K562 (cell line): ENCODE measurements at regions not wholly inside any gene's neighbourhood (a gene's known extent, or its start where the extent isn't known, plus 50 kb on each side); places are given as distances from the start of the nearest gene placed in this dataset.

Source experiments
- ATAC-seq: fragments of 200-7000 bp; cut with Tn5 transposase; 3 replicates; pipeline ENCODE4 v1.9.1; 2020; ENCODE audit warnings: moderate library complexity
- BruUV-seq: library from RNA; stranded (reverse); fragments of 400-500 nt; replicated peaks from 2 replicates; lab custom pipeline; 2021; lab: Mats Ljungman, UMichigan
- CTCF ChIA-PET: fragments of 300-600 bp; formaldehyde crosslinking; extraction: SDS; loops from one replicate; lab custom pipeline; 2021; ENCODE audit warnings: low intra/inter-chr PET ratio; lab: Yijun Ruan, JAX
- POLR2A ChIA-PET: fragments of 300-600, 350-650 bp; sonication (Branson Sonifier 250); formaldehyde crosslinking; extraction: SDS; loops from one replicate; lab custom pipeline; 2021; ENCODE audit warnings: antibody characterized with exemption, inconsistent platforms; lab: Yijun Ruan, JAX
- DNase-seq, 4 experiments: peaks; one replicate each; pipeline versions ENCODE4 v3.0.0 to v3.0.0-alpha.2; 2011 to 2018; ENCODE audit warnings: low spot score in 3 of 4, mixed read lengths in 3 of 4; ENCODE audit errors: extremely low read depth in 1 of 4
- FAIRE-seq: peaks from 2 replicates; lab custom pipeline; 2011; peaks lifted over from hg19 to GRCh38; lab: Jason Lieb, UNC
- H2AFZ ChIP-seq: 2 replicates; pipeline ENCODE4 v1.6.0; 2011; ENCODE audit warnings: low read depth, low read length, control low read depth, inconsistent platforms
- H3K27ac ChIP-seq: fragments of 200-600 bp; 3 replicates; pipeline ENCODE4 v1.8.0; 2011; ENCODE audit warnings: low read depth, mild to moderate bottlenecking, control low read depth, inconsistent platforms, low read length, moderate library complexity, mixed read lengths; ENCODE audit errors: extremely low read depth
- H3K27me3 ChIP-seq, 2 experiments: fragments of 300-600 bp in 1 of 2; 2 replicates in 1 of 2; 3 replicates in 1 of 2; pipeline versions ENCODE4 v1.6.0 to v1.8.0; 2011; ENCODE audit warnings: inconsistent platforms in 2 of 2, low read length in 2 of 2, mild to moderate bottlenecking in 1 of 2, mixed read lengths in 1 of 2, moderate library complexity in 1 of 2; ENCODE audit not compliant: control insufficient read depth in 2 of 2, insufficient read depth in 2 of 2
- H3K36me3 ChIP-seq: fragments of 300-600 bp; 3 replicates; pipeline ENCODE4 v1.8.0; 2011; ENCODE audit warnings: mild to moderate bottlenecking, low read length, inconsistent platforms; ENCODE audit not compliant: control insufficient read depth, insufficient read depth
- H3K4me1 ChIP-seq, 2 experiments: fragments of 200-600 bp in 1 of 2; replicated peaks in 1 of 2; 2 replicates in 1 of 2; 3 replicates in 1 of 2; pipeline versions ENCODE4 v1.5.1 to v1.8.0; 2011; ENCODE audit warnings: inconsistent platforms in 2 of 2, low read length in 2 of 2, mild to moderate bottlenecking in 1 of 2, mixed read lengths in 1 of 2, moderate library complexity in 1 of 2; ENCODE audit not compliant: control insufficient read depth in 2 of 2, insufficient read depth in 2 of 2
- H3K4me2 ChIP-seq: 2 replicates; pipeline ENCODE4 v1.6.1; 2011; ENCODE audit warnings: low read length, control low read depth, inconsistent platforms, mixed read lengths; ENCODE audit not compliant: insufficient read depth
- H3K4me3 ChIP-seq: fragments of 200-600 bp; sonication (generic), shearing (Covaris generic); 2 replicates; pipeline ENCODE4 v1.5.1; 2016; ENCODE audit warnings: control low read depth, inconsistent platforms
- H3K79me2 ChIP-seq: fragments of 200-600 bp; 3 replicates; pipeline ENCODE4 v1.8.0; 2011; ENCODE audit warnings: low read length, inconsistent platforms; ENCODE audit not compliant: control insufficient read depth, insufficient read depth
- H3K9ac ChIP-seq, 2 experiments: 2 replicates each; pipeline versions ENCODE4 v1.6.0 to v1.6.1; 2011; ENCODE audit warnings: low read depth in 2 of 2, low read length in 2 of 2, control low read depth in 1 of 2, inconsistent platforms in 1 of 2, mild to moderate bottlenecking in 1 of 2, mixed read lengths in 1 of 2; ENCODE audit not compliant: insufficient read depth in 1 of 2
- H3K9me1 ChIP-seq: one replicate; pipeline ENCODE4 v1.6.0; 2011; ENCODE audit warnings: inconsistent platforms, mild to moderate bottlenecking, low read length, moderate library complexity; ENCODE audit not compliant: control insufficient read depth, insufficient read depth
- H3K9me3 ChIP-seq: replicated peaks from 2 replicates; pipeline ENCODE4 v1.5.1; 2011; ENCODE audit warnings: low read depth, low read length, inconsistent platforms; ENCODE audit not compliant: control insufficient read depth, insufficient read depth
- H4K20me1 ChIP-seq: replicated peaks from 2 replicates; pipeline ENCODE4 v1.6.1; 2011; ENCODE audit warnings: low read length, inconsistent platforms, mixed read lengths; ENCODE audit not compliant: control insufficient read depth, insufficient read depth
- CC2D1A ChIP-seq: fragments of 450-650 bp; IDR thresholded peaks from 2 replicates; pipeline ENCODE4 v1.6.1; 2017; ENCODE audit warnings: mild to moderate bottlenecking
- CEBPG ChIP-seq, 3 experiments: fragments of 200-800 bp in 1 of 3; sonication (Bioruptor generic) in 1 of 3; sonication (generic) in 1 of 3; formaldehyde crosslinking in 1 of 3; IDR thresholded peaks in 2 of 3; conservative IDR thresholded peaks in 1 of 3; 2 replicates each; pipeline versions ENCODE4 v1.6.1 to v1.8.0; 2016 to 2022; ENCODE audit warnings: missing compliant biosample characterization in 2 of 3, missing genetic modification characterization in 2 of 3, mild to moderate bottlenecking in 1 of 3, missing genetic modification reagents in 1 of 3
- HNRNPK ChIP-seq: fragments of 200-400 bp; formaldehyde crosslinking; IDR thresholded peaks from one replicate; pipeline ENCODE4 v1.6.1; 2018; ENCODE audit warnings: mild to moderate bottlenecking, low read depth, low read length; ENCODE audit not compliant: poor library complexity, severe bottlenecking
- MCM3 ChIP-seq: fragments of 450-650 bp; IDR thresholded peaks from 2 replicates; pipeline ENCODE4 v1.6.1; 2016
- SUPT5H ChIP-seq: fragments of 450-650 bp; IDR thresholded peaks from 2 replicates; pipeline ENCODE4 v1.6.1; 2016
- TARDBP ChIP-seq: fragments of 450-650 bp; IDR thresholded peaks from 2 replicates; pipeline ENCODE4 v1.6.1; 2016
- ZFP1 ChIP-seq: fragments of 450-650 bp; formaldehyde crosslinking; IDR thresholded peaks from 2 replicates; pipeline ENCODE4 v1.4.0; 2020; ENCODE audit warnings: mild to moderate bottlenecking, mixed read lengths
- ZNF224 ChIP-seq: sonication (generic); formaldehyde crosslinking; IDR thresholded peaks from 2 replicates; pipeline ENCODE4 v1.8.0; 2022; ENCODE audit warnings: mild to moderate bottlenecking, missing genetic modification reagents
- WGBS: fragments of 100-300 bp; shearing (Covaris generic); methylation state at CpG from one replicate; pipeline ENCODE4 v1.1.6; 2016; ENCODE audit warnings: low coverage, mixed read lengths; ENCODE audit not compliant: insufficient coverage; ENCODE audit errors: missing lambda C conversion rate; 5-methylcytosine and 5-hydroxymethylcytosine counted together
- in situ Hi-C: fragments of 300-500 bp; cut with MboI; formaldehyde crosslinking; loops from 4 replicates; pipeline ENCODE4 v1.15.0; 2018; ENCODE audit warnings: inconsistent platforms, mixed read lengths
- intact Hi-C: fragments of 100-400 bp; cut with micrococcal nuclease; formaldehyde crosslinking; loops from 2 replicates; pipeline ENCODE4 v1.14.2; 2022
- TF ChIP-seq, protein P1 (sequence below): fragments of 250-450 bp; sonication (Bioruptor Pico); IDR thresholded peaks from 2 replicates; pipeline ENCODE4 v1.5.0; 2021; ENCODE audit warnings: mild to moderate bottlenecking, borderline replicate concordance
- TF ChIP-seq, protein P2 (sequence below): fragments of 250-450 bp; sonication (Bioruptor Pico); IDR thresholded peaks from 2 replicates; pipeline ENCODE4 v1.4.0; 2020; ENCODE audit warnings: mild to moderate bottlenecking

DNA sequence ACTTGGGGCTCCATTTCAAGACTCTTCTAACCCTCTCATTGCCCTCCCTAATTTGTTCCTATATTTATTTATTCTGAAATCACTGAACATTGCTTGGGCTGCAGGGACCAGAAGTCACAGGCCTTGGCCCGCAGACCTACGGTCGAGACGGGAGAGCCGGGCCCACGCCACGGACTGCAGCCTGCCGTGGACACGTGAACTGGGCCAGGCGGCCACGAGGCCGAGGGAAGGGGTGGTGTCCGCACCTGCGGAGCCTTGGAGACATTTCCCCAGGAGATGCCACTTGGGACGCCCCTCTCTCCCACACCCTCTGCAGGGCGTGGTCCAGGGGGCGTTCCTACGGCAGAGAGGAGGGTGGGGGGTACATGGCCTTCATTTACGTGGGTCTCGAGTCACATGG lies 463.9 kb downstream of the ICE1 start:
- intact Hi-C loops (loop anchor here (5.0 kb wide), 2 partner anchors 394 to 691 kb away; no protein-coding TSS in a partner anchor), in situ Hi-C loops (no loop called here)
- FAIRE-seq (no peak), DNase-seq (no peak), ATAC-seq (peak; percentile 21)
- Histone ChIP-seq H3K9ac (no peak overlapping the region), H3K4me2 (no peak overlapping the region), H3K36me3 (no peaks in the 10 kb centered on the region), H2AFZ (no peak overlapping the region), H3K27ac (no peak overlapping the region), H3K4me1 (peaks cover 0 to 7% of the 10 kb centered on the region in 2 experiments; a peak in 2 of 5 replicates), H3K9me3 (no peaks in the 10 kb centered on the region), H3K9me1 (no peaks in the 10 kb centered on the region), H3K79me2 (no peaks in the 10 kb centered on the region), H3K4me3 (no peak overlapping the region), H3K27me3 (peaks cover 0 to 10% of the 10 kb centered on the region in 2 experiments; a peak in 2 of 5 replicates), H4K20me1 (0 out of 2 replicates have a peak, but pooled peaks cover 3% of the 10 kb centered on the region)
- BruUV-seq, result no TSS peak
- CTCF ChIA-PET, result interaction anchor here (0.5 to 1.1 kb wide), 2 partner anchors 636 to 694 kb away, joined by 3 read pairs; no protein-coding TSS in a partner anchor
- POLR2A ChIA-PET, result no interaction called here
- WGBS, result 10% methylated on average over 20 of the region's 20 CpGs
- TF ChIP-seq CEBPG (CRISPR knock-in tag; IDR thresholded peaks at IDR 0.05), result no peak
- TF ChIP-seq CEBPG (tag; conservative IDR thresholded peaks at IDR 0.05 in 1 of 2, IDR thresholded peaks at IDR 0.05 in 1 of 2), result no peak
- TF ChIP-seq SUPT5H, result no peak
- no peak for TF ChIP-seq TARDBP
- no peak for TF ChIP-seq HNRNPK
- TF ChIP-seq CC2D1A, result no peak
- TF ChIP-seq ZNF224 (CRISPR knock-in tag), result no peak
- TF ChIP-seq, protein P1, sequence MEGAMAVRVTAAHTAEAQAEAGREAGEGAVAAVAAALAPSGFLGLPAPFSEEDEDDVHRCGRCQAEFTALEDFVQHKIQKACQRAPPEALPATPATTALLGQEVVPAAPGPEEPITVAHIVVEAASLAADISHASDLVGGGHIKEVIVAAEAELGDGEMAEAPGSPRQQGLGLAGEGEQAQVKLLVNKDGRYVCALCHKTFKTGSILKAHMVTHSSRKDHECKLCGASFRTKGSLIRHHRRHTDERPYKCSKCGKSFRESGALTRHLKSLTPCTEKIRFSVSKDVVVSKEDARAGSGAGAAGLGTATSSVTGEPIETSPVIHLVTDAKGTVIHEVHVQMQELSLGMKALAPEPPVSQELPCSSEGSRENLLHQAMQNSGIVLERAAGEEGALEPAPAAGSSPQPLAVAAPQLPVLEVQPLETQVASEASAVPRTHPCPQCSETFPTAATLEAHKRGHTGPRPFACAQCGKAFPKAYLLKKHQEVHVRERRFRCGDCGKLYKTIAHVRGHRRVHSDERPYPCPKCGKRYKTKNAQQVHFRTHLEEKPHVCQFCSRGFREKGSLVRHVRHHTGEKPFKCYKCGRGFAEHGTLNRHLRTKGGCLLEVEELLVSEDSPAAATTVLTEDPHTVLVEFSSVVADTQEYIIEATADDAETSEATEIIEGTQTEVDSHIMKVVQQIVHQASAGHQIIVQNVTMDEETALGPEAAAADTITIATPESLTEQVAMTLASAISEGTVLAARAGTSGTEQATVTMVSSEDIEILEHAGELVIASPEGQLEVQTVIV (CRISPR knock-in tag), result no peak
- no peak for TF ChIP-seq MCM3
- TF ChIP-seq, protein P2, sequence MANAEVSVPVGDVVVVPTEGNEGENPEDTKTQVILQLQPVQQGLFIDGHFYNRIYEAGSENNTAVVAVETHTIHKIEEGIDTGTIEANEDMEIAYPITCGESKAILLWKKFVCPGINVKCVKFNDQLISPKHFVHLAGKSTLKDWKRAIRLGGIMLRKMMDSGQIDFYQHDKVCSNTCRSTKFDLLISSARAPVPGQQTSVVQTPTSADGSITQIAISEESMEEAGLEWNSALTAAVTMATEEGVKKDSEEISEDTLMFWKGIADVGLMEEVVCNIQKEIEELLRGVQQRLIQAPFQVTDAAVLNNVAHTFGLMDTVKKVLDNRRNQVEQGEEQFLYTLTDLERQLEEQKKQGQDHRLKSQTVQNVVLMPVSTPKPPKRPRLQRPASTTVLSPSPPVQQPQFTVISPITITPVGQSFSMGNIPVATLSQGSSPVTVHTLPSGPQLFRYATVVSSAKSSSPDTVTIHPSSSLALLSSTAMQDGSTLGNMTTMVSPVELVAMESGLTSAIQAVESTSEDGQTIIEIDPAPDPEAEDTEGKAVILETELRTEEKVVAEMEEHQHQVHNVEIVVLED (CRISPR knock-in tag), result no peak
- no peak for TF ChIP-seq ZFP1 (CRISPR knock-in tag)
